GM10266 (cell line): ENCODE measurements at regions not wholly inside any gene's neighbourhood (a gene's known extent, or its start where the extent isn't known, plus 50 kb on each side); places are given as distances from the start of the nearest gene placed in this dataset.

Experiments used
- DNase-seq: peaks from one replicate; pipeline ENCODE4 v3.0.0; 2012; ENCODE audit errors: extremely low spot score
- CTCF ChIP-seq: IDR thresholded peaks from 2 replicates; pipeline ENCODE4 v1.5.1; 2012; ENCODE audit warnings: mild to moderate bottlenecking, low read depth; ENCODE audit not compliant: control insufficient read depth, insufficient read depth; ENCODE audit errors: missing control alignments

GRCh38 chr7:81648716-81649115, 121.1 kb downstream of the HGF start:
- no peak for DNase-seq
- no peak for TF ChIP-seq CTCF

GRCh38 chr7:81645435-81645834, 124.4 kb downstream of the HGF start:
- TF ChIP-seq CTCF: no peak
- no peak for DNase-seq

- TF ChIP-seq CTCF: no peak
- no peak for DNase-seq
Observed at GRCh38 chr7:81641873-81642272, 128.0 kb downstream of the HGF start.

GRCh38 chr7:81638198-81638597, 131.6 kb downstream of the HGF start:
- no peak for TF ChIP-seq CTCF
- no peak for DNase-seq

- TF ChIP-seq CTCF: no peak
- no peak for DNase-seq
Observed at GRCh38 chr7:81637534-81637933, 132.3 kb downstream of the HGF start.

- TF ChIP-seq CTCF: no peak
- DNase-seq: no peak
Observed at GRCh38 chr7:81632418-81632817, 137.4 kb downstream of the HGF start.

GRCh38 chr7:81630600-81630999, 139.2 kb downstream of the HGF start:
- DNase-seq: no peak
- no peak for TF ChIP-seq CTCF
